GDM1 (cell line): ENCODE measurements at regions not wholly inside any gene's neighbourhood (a gene's known extent, or its start where the extent isn't known, plus 50 kb on each side); places are given as distances from the start of the nearest gene placed in this dataset.

Source experiments
- DNase-seq: peaks from one replicate; lab custom pipeline; 2025; lab: John Stamatoyannopoulos, UW

DNA sequence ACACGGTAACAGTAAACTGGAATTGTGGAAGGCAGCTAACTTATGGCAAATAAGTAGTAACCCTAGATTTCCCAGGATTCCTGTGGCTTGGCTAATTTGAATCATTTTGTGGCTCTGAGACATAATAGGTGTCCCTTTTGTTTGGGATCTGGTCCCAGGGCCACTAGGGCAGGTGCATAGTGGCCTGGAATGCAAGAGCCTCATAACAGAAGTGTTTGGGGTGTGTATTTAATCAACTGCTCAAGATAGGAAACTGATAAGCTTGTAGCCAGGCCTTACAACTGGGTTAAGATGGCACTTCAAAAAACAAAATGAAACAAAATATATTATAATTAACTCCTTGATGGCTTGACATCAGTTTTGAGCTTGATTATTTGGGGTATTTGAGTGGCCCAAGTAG, 541.8 kb downstream of the ETV1 start:
- DNase-seq, result no peak

DNA sequence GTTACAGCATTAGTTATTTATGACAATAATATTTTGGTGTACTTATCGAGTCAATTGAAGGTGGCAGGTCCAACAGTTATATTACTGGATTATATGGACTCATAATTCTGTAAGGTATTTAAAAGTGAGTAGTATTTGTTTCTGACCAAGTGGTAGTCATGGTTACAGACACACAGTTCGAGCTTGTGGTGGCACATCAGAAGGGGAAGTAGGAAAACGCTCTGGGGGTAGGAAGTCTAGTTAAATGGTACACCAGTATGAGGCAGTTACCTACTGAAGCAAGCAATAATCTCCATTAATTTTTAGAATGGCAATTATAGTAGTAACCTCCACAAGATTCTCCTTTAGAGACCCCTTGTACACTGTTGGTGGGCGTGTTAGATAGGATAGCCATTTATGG, 541.2 kb downstream of the ETV1 start:
- DNase-seq, result peak; percentile 1

- no peak for DNase-seq
These were observed 540.0 kb downstream of the ETV1 start for GRCh38 chr7:13449460-13449859.

DNA sequence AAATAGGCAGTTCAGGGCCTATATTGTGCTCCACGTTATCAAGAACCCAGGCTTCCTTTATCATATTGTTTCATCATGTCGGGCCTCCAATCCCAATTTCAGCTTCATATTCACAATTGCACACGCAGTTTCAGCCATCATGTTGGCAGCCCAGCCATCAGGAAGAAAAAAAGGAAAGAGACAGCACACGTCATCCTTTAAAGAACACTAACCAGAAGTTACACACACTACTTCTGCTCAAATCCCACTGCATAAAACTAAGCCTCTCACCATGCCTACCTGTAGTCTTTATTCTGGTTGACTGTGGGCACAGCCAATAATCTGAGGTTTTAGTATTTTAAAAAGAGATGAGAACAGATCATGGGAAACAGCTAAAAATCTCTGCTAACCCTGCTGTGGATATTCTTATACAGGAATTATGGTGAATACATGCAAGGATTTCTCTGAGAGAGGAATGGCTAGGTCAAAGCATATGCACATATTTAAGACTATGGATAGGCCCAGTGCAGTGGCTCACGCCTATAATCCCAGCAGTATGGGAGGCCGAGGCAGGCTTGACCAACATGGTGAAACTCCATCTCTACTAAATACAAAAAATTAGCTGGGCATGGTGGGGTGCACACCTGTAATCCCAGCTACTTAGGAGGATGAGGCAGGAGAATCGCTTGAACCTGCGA, 534.4 kb downstream of the ETV1 start:
- DNase-seq, result no peak

DNA sequence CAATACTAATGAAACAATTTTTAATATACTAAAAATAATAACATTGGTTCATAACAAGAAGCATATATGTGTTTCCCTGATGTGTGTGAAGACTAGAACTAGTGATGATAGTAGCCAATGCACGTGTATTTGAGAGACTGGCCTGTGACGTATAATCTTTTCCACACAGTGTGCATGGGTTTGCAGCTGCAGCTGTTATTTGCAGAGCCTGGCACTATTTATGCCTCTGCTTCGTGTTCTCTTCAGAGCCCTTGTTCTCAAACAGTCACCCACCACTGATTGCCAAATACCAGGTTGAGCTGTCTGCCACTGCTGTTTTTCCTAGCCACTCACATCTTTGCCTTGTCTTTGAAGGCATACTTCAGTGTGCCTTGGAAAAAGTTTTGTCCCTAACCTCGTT, 531.7 kb downstream of the ETV1 start:
- no peak for DNase-seq

GRCh38 chr7:13466874-13467547, 522.5 kb downstream of the ETV1 start:
- no peak for DNase-seq

DNA sequence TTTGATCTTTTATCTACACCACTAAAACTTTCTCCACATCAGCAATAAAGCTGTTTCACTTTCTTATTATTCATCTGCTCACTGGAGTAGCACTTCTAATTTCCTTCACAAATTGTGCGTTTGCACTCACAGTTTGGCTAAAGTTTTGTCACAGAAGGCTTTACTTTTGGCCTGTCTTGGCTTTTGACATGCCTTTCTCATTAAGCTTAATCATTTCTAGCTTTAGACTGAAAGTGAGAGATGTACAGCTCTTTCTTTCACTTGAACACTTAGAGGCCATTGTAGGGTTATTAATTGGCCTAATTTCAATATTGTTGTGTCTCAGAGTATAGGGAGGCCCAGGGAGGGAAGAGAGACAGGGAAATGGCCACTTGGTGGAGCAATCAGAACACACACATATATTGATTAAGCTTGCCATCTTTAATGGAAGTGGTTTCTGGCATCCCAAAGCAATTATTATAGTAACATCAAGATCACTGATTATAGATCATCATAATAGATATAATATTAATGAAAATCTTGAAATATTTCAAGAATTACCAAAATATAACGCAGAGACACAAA, 512.5 kb downstream of the ETV1 start:
- no peak for DNase-seq

DNA sequence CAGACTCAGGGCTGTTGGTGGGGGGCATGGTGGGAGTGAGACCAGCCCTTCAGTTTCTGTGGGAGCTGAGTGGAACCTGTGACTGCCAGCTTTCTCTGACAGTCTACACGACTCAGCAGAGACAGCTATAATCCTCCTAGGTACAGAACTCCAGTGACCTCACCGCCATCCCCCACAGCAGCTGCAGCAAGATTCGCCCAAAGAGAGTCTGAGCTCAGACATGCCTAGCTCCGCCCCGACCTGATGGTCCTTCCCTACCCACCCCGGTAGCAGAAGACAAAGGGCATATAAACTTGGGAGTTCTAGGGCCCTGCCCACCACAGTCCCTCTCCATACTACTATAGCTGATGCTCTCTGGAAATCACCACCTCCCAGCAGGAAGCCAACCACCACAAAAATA, 500.1 kb downstream of the ETV1 start:
- DNase-seq, result no peak

GRCh38 chr7:13496976-13497375, 492.5 kb downstream of the ETV1 start:
- peak; percentile 1 for DNase-seq

DNA sequence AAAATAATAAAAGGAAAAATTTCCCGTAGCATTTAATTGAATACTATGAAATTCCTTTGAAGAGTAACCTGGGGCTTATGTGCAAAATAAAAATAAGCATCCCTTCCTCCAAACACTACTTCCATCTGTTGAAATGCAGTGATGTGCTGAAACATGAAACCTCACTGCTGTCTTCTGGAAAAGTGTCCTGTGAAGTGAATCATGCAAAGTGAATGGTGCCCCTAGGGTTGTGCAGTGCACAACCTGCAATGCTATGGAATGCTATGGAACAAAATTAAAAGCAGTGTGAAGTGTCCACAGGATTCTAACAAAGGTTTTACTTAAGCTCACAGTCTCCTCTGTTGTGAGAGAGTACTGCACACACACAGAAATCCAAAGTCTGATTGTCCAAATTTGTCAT, 480.9 kb downstream of the ETV1 start:
- DNase-seq, result no peak

- DNase-seq, result no peak
These were observed 470.7 kb downstream of the ETV1 start for GRCh38 chr7:13518738-13519137.

DNA sequence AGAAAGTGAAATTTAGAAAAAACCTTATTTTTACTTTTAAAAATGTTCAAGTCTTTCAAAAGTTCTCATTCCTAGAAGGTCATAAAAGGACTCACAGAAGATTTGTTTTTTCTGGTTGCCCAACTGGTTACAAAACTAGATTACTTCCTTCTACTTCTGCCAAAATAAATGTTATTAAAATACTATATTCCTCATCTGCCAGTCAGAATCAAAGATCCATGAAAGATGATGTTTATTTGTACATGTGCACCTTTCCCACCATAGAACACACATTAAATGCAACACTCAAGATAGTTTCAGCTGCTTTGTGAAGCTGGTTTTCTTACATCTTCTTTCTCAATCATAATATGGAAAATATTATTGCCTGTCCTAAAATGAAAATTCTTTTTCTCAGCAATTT, 465.4 kb downstream of the ETV1 start:
- no peak for DNase-seq

GRCh38 chr7:13532028-13532753, 457.3 kb downstream of the ETV1 start:
- no peak for DNase-seq

GRCh38 chr7:13538669-13539068, 450.8 kb downstream of the ETV1 start:
- no peak for DNase-seq

GRCh38 chr7:13540429-13540828, 449.0 kb downstream of the ETV1 start:
- no peak for DNase-seq

DNA sequence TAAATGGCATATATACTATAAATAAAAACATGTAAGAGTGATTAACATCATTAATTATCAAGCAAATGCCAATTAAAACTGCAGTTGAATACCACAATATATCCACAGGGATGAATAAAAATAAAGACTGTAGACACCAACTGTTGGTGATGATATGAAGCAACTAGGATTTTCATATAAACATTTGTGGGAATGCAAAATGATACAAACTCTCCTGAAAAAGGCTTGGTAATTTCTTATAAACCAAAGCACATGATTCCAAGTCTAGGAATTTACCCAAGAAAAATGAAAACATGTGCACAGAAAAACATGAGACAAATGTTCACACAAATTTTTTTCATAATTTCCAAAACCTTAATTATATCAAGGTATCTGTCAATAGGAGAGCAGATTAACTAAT, 448.1 kb downstream of the ETV1 start:
- DNase-seq, result no peak

- no peak for DNase-seq
These were observed 447.0 kb downstream of the ETV1 start for GRCh38 chr7:13542451-13542850.

GRCh38 chr7:13551503-13551902, 438.0 kb downstream of the ETV1 start:
- DNase-seq, result no peak

DNA sequence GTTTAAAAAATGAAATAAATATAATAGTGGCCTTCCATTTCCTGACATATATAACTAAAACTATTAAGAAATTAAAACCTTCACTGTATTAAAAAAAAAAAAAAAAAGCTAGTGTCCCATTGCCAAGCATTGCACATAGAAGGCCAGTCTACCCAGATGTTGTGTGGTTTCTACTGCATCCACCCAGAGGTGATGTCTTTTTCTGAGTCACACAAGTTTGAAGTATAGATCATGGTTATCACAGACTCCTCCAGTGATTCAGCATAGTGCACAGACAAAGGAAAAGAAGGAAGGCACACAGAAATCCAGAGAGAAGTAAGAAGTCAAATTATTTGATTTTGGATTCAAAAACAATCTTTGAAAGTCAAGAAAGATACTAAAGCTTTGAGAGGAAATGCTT, 429.0 kb downstream of the ETV1 start:
- DNase-seq, result no peak

DNA sequence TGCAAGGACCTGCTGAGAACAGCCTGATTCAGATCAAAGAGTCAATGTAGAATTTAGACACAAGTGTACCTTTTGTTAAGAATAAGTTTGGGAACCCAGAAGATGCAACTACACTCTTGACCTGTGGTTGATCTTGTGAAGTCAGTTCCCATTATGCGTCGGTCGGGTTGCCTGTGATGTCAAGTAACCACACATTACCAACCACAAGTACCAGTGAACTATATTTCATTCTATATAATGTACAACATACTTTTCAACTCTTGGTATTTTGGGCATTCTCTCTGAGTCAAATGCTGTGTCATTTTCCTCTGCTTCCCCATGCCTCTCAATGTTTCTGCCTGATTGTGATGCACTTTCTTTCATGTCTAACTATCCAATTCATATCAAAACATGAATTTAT, 426.2 kb downstream of the ETV1 start:
- no peak for DNase-seq

DNA sequence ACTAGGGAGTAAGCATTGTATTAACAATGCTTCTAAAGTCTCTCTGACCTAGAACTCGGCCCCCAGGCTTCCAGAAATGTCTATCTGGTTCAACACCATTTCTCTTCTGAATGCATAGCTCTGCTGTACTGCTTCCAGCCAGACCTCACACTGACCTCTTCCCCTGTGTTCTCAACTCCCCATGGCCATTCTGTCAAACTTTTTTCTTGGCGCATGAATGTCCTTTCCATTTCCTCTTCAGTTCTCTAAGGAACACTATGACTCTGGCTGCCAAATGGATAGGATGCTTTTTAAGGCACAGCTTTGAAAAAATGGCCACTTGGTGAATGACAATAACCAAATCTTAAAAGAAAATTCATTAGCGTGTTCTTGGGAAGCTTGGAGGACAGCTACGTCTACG, 425.8 kb downstream of the ETV1 start:
- DNase-seq, result no peak

GRCh38 chr7:13577566-13578145, 411.8 kb downstream of the ETV1 start:
- DNase-seq, result no peak

DNA sequence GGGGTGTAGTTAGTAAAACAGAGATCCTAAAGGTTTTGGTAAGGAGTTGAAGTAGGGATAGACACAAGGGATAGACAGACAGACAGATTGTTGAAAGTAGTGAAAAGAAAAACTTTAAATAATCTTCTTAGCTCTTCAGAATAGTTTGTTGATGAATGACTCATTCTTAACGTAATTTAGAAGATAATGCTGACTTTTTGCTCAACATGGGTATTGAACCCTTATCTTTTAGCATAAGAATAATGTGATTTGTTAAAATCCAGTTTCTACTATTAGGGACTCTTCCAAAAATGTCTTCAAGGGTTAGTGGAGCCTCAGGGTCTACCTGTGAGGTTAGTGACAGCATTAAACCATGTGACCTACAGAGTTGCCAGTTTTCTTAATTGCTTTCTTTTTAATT, 411.2 kb downstream of the ETV1 start:
- no peak for DNase-seq
